Bronchial epithelial cell (primary cell): ENCODE measurements at regions not wholly inside any gene's neighbourhood (a gene's known extent, or its start where the extent isn't known, plus 50 kb on each side); places are given as distances from the start of the nearest gene placed in this dataset.

Experiments
- DNase-seq: peaks from one replicate; pipeline ENCODE4 v3.0.0-alpha.2; 2010; ENCODE audit warnings: low read depth
- FAIRE-seq: peaks from 2 replicates; lab custom pipeline; 2011; peaks lifted over from hg19 to GRCh38; lab: Jason Lieb, UNC
- H3K27me3 ChIP-seq: 2 replicates; pipeline ENCODE4 v1.5.1; 2011; ENCODE audit warnings: low read length; ENCODE audit not compliant: control insufficient read depth, insufficient read depth
- H3K36me3 ChIP-seq: 2 replicates; pipeline ENCODE4 v1.5.1; 2011; ENCODE audit warnings: low read length; ENCODE audit not compliant: control insufficient read depth, insufficient read depth
- H3K4me3 ChIP-seq: 2 replicates; pipeline ENCODE4 v1.5.1; 2011; ENCODE audit warnings: mild to moderate bottlenecking, low read depth, low read length, control low read depth
- TF ChIP-seq, protein P1 (sequence below): IDR thresholded peaks from 2 replicates; pipeline ENCODE4 v1.5.1; 2011; ENCODE audit warnings: mild to moderate bottlenecking, moderate library complexity, low read length, control low read depth, inconsistent platforms; ENCODE audit not compliant: insufficient read depth, severe bottlenecking

DNA sequence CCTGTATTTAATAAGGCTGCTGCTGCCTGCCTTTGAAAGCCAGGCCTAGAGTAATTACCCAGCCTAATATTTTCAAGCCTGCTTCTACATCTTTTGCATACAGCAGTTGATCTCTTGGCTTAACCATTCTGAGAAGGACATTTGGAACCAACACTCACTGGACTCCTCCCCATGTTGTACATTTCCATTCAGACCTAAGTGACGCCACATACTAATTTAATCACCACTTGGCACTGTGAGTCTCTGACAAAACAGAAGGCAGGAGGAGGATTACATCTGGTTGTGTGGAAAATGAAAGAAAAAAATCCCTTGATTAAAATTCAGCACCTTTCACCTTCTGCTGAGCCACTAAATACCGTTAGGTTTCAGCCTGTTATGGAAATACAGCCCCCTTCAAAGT lies 102.2 kb upstream of the ARRDC4 start:
- FAIRE-seq = no peak

DNA sequence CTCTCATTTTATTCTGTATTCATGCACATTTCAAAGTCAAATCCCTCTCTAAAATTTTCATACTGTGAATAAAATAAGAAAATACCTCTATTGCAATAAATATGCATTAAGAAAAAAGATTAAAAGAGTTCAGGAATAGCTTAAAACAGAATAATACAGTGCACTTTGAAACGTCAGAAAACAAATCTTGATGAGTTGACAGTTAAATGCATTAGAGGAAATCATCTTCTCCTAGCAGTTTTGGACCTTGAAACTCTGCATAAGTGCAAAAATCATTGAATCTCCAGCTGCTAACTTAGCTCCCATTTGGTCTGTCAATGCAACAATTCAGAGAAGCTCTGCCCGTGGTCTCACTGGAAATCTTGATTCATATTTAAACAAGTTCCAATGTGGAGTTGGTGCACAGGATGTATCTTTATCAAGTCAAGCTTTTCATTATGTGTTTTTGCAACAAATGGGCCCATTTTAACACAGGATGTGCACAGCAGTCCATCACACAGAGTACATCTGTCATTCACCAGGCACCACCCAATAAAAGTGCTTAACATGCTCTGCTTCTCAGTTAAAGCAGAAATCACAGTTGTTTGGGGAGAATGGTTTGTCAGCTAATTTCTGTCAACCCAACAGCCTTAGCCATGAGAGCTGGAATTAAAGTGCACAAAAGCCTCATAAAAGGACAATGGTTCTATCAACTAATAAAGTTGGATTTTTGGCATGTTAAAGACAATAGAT lies 98.8 kb upstream of the ARRDC4 start:
- Histone ChIP-seq H3K4me3 (no peak overlapping the region), H3K36me3 (no peaks in the 10 kb centered on the region), H3K27me3 (no peaks in the 10 kb centered on the region)
- DNase-seq = no peak
- TF ChIP-seq, protein P1, sequence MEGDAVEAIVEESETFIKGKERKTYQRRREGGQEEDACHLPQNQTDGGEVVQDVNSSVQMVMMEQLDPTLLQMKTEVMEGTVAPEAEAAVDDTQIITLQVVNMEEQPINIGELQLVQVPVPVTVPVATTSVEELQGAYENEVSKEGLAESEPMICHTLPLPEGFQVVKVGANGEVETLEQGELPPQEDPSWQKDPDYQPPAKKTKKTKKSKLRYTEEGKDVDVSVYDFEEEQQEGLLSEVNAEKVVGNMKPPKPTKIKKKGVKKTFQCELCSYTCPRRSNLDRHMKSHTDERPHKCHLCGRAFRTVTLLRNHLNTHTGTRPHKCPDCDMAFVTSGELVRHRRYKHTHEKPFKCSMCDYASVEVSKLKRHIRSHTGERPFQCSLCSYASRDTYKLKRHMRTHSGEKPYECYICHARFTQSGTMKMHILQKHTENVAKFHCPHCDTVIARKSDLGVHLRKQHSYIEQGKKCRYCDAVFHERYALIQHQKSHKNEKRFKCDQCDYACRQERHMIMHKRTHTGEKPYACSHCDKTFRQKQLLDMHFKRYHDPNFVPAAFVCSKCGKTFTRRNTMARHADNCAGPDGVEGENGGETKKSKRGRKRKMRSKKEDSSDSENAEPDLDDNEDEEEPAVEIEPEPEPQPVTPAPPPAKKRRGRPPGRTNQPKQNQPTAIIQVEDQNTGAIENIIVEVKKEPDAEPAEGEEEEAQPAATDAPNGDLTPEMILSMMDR = no peak
- FAIRE-seq = no peak

More for the DNA sequence above, 102.2 kb upstream of the ARRDC4 start:
- DNase-seq = no peak
- Histone ChIP-seq H3K4me3 (no peak overlapping the region), H3K27me3 (no peaks in the 10 kb centered on the region), H3K36me3 (no peaks in the 10 kb centered on the region)
- TF ChIP-seq, protein P1 = no peak

DNA sequence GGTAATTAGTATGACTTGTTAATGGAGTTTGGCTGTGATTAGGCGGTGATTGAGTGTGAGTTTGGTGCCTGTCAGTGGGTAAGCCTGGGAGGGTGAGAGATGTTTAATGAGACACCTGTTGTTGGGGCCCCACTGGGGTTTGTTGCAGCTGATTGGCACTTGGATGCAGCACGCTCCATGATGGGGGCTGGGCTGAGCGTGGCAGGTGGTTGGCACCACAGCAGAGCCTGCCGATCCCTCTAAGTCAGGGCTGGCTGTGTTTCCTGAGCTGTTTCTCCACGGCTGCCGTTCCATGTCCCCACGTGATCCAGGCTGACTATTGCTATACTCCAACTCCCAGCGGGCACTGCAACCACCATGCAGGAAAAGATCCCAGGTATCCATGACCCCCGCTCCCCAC lies 93.5 kb upstream of the ARRDC4 start:
- DNase-seq (no peak), FAIRE-seq (no peak)
- TF ChIP-seq, protein P1 = no peak
- Histone ChIP-seq H3K36me3 (no peaks in the 10 kb centered on the region), H3K4me3 (no peak overlapping the region), H3K27me3 (no peaks in the 10 kb centered on the region)

DNA sequence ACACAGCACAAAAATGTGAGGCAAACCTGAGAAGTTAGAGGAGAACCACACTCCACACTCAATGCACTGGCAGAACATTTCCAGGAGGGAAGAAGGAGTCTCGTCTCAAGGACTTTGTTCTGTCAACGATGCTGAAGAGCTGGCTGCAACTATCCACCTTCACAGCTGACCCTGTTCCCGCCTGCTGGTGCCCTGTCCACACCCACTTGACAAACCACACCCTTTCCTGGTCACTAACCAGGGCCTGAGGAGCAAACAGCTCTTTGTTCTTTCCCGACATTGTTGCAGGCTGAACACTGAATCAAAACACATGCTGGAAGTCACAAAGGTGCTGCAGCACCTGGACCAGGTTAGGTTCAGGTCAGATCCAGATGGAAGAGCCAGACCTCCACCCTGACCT lies 92.6 kb upstream of the ARRDC4 start:
- Histone ChIP-seq H3K4me3 (no peak overlapping the region), H3K36me3 (no peaks in the 10 kb centered on the region), H3K27me3 (no peaks in the 10 kb centered on the region)
- FAIRE-seq (no peak), DNase-seq (no peak)
- TF ChIP-seq, protein P1 = no peak

DNA sequence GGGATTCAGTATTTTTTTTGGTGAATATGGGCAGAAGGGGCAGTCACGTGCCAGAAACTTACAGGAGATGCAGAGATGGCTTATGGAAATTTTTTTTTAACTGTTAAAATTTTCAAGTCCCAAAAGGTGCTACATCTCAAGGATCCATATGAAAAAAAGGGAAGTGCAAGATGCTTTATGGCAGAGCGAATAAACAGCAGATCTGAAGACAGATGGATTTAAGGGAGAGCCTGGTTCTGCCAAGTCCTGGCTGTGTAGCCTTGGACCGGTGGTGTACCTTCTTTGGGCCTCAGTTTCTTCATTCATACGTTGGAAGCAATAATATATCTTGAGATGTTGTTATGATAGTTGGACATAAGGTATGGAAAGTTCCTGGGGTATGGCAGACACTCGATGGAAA lies 91.5 kb upstream of the ARRDC4 start:
- TF ChIP-seq, protein P1 = no peak
- no peak for FAIRE-seq

DNA sequence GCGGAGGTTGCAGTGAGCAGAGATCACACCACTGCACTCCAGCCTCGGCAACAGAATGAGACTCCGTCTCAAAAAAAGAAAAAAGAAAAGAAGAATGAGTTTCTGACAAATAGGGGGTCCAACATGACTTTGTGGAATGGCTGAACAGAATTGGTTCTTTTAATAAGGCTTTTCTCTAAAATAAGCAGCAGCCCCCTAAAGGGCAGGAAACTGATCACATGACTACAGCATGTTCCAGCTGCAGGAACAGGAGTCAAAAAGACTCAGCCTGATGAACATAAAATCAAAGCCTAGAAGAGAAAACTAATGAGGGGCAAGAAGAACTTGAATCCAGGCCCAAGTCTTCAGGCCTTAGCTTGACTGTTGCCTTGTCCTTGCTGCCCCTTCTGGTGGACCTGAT lies 89.7 kb upstream of the ARRDC4 start:
- Histone ChIP-seq H3K36me3 (no peaks in the 10 kb centered on the region), H3K27me3 (no peaks in the 10 kb centered on the region), H3K4me3 (no peak overlapping the region)
- no peak for DNase-seq
- FAIRE-seq = no peak
- TF ChIP-seq, protein P1 = no peak

More for the DNA sequence above, 91.5 kb upstream of the ARRDC4 start:
- Histone ChIP-seq H3K4me3 (no peak overlapping the region), H3K27me3 (no peaks in the 10 kb centered on the region), H3K36me3 (no peaks in the 10 kb centered on the region)
- no peak for DNase-seq
